OCI-LY7 (cell line): ENCODE measurements at regions not wholly inside any gene's neighbourhood (a gene's known extent, or its start where the extent isn't known, plus 50 kb on each side); places are given as distances from the start of the nearest gene placed in this dataset.
"Not testable (repeated sequence)": the region's sequence is repeated elsewhere in the genome, so short reads cannot be mapped to it uniquely, and the experiment has no call there.

Experiments
- EZH2phosphoT487 ChIP-seq: fragments of 200-600 bp; sonication (generic); IDR thresholded peaks from 2 replicates; pipeline ENCODE4 v1.6.1; 2018; ENCODE audit warnings: low read depth, borderline replicate concordance, mild to moderate bottlenecking, mixed run types, antibody characterized with exemption, low read length, moderate library complexity, mixed read lengths
- TF ChIP-seq, protein P1 (sequence below): fragments of 200-600 bp; sonication (generic); conservative IDR thresholded peaks from 2 replicates; pipeline ENCODE4 v1.5.1; 2014; ENCODE audit warnings: mild to moderate bottlenecking, antibody characterized with exemption, low read length, moderate library complexity, mixed read lengths

DNA sequence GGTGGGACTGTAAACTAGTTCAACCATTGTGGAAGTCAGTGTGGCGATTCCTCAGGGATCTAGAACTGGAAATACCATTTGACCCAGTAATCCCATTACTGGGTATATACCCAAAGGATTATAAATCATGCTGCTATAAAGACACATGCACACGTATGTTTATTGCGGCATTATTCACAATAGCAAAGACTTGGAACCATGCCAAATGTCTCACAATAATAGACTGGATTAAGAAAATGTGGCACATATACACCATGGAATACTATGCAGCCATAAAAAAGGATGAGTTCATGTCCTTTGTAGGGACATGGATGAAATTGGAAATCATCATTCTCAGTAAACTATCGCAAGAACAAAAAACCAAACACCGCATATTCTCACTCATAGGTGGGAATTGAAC is 268.3 kb upstream of the MMADHC start:
- TF ChIP-seq, protein P1, sequence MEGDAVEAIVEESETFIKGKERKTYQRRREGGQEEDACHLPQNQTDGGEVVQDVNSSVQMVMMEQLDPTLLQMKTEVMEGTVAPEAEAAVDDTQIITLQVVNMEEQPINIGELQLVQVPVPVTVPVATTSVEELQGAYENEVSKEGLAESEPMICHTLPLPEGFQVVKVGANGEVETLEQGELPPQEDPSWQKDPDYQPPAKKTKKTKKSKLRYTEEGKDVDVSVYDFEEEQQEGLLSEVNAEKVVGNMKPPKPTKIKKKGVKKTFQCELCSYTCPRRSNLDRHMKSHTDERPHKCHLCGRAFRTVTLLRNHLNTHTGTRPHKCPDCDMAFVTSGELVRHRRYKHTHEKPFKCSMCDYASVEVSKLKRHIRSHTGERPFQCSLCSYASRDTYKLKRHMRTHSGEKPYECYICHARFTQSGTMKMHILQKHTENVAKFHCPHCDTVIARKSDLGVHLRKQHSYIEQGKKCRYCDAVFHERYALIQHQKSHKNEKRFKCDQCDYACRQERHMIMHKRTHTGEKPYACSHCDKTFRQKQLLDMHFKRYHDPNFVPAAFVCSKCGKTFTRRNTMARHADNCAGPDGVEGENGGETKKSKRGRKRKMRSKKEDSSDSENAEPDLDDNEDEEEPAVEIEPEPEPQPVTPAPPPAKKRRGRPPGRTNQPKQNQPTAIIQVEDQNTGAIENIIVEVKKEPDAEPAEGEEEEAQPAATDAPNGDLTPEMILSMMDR = not testable (repeated sequence)
- TF ChIP-seq EZH2phosphoT487 = not testable (repeated sequence)
